Astrocyte (in vitro differentiated cells and primary cell): ENCODE measurements at regions not wholly inside any gene's neighbourhood (a gene's known extent, or its start where the extent isn't known, plus 50 kb on each side); places are given as distances from the start of the nearest gene placed in this dataset.

ENCODE experiments used
- CTCF ChIP-seq: IDR thresholded peaks from 2 replicates; pipeline ENCODE4 v1.5.1; 2011; ENCODE audit warnings: low read depth, mild to moderate bottlenecking, inconsistent platforms, low read length, moderate library complexity; ENCODE audit not compliant: insufficient read depth
- EZH2 ChIP-seq: IDR thresholded peaks from 2 replicates; pipeline ENCODE4 v1.6.1; 2012; ENCODE audit warnings: mild to moderate bottlenecking, low read length, inconsistent platforms; ENCODE audit not compliant: insufficient read depth

GRCh38 chr13:105709181-105709580, 826.3 kb downstream of the EFNB2 start:
- TF ChIP-seq CTCF (no peak), EZH2 (no peak)
